HCT116 (cell line): ENCODE measurements at regions not wholly inside any gene's neighbourhood (a gene's known extent, or its start where the extent isn't known, plus 50 kb on each side); places are given as distances from the start of the nearest gene placed in this dataset.

ENCODE experiments used
- ATAC-seq: fragments of 200-7000 bp; cut with Tn5 transposase; 2 replicates; pipeline ENCODE4 v1.9.1; 2020; ENCODE audit warnings: mild to moderate bottlenecking, moderate library complexity
- BruUV-seq: library from RNA; stranded (reverse); fragments of 400-500 nt; replicated peaks from 2 replicates; lab custom pipeline; 2021; lab: Mats Ljungman, UMichigan
- CTCF ChIA-PET: fragments of 300-600 bp; sonication (Branson Sonifier 250); formaldehyde crosslinking; loops from one replicate; lab custom pipeline; 2021; ENCODE audit warnings: antibody characterized with exemption; lab: Charles Lee
- POLR2A ChIA-PET: fragments of 300-600, 350-600 bp; sonication (Branson Sonifier 250); formaldehyde crosslinking; loops from one replicate; lab custom pipeline; 2021; ENCODE audit warnings: antibody characterized with exemption; lab: Charles Lee
- RAD21 ChIA-PET, 2 experiments: fragments of 300-600 bp; sonication (Branson Sonifier 250); formaldehyde crosslinking; loops; one replicate each; lab custom pipeline; 2023; ENCODE audit warnings: low total read pairs in 2 of 2; ENCODE audit not compliant: uncharacterized antibody in 2 of 2, unreplicated experiment in 2 of 2, low non-redundant PET in 1 of 2; lab: Charles Lee
- DNase-seq: peaks from one replicate; pipeline ENCODE4 v3.0.0-alpha.2; 2010; ENCODE audit warnings: low read depth, low spot score
- H2AFZ ChIP-seq: fragments of 200-600 bp; shearing (Covaris generic), sonication (generic); 2 replicates; pipeline ENCODE4 v1.6.1; 2017; ENCODE audit warnings: low read depth, mixed run types, mixed read lengths, antibody characterized with exemption, low read length; ENCODE audit not compliant: poor library complexity, severe bottlenecking
- H3K27ac ChIP-seq: 2 replicates; pipeline ENCODE4 v1.5.1; 2012; ENCODE audit warnings: low read depth, low read length
- H3K27me3 ChIP-seq: fragments of 200-600 bp; sonication (generic); 2 replicates; pipeline ENCODE4 v1.6.1; 2016; ENCODE audit warnings: mixed run types, low read length, mixed read lengths; ENCODE audit not compliant: insufficient read depth
- H3K36me3 ChIP-seq, 2 experiments: fragments of 200-500 bp in 1 of 2; fragments of 200-600 bp in 1 of 2; sonication (Bioruptor generic) in 1 of 2; sonication (generic) in 1 of 2; 2 replicates each; pipeline versions ENCODE4 v1.5.1 to v1.6.1; 2014 to 2016; ENCODE audit warnings: low read length in 2 of 2, inconsistent platforms in 1 of 2, mixed read lengths in 1 of 2, mixed run types in 1 of 2; ENCODE audit not compliant: insufficient read depth in 2 of 2, control insufficient read depth in 1 of 2
- H3K4me1 ChIP-seq, 2 experiments: fragments of 200-600 bp in 1 of 2; sonication (generic) in 1 of 2; 2 replicates each; pipeline versions ENCODE4 v1.5.1 to v1.6.1; 2012 to 2017; ENCODE audit warnings: low read length in 2 of 2, inconsistent platforms in 1 of 2, mild to moderate bottlenecking in 1 of 2, mixed read lengths in 1 of 2, mixed run types in 1 of 2, moderate library complexity in 1 of 2; ENCODE audit not compliant: insufficient read depth in 2 of 2, control insufficient read depth in 1 of 2
- H3K4me2 ChIP-seq: fragments of 200-600 bp; sonication (generic); 2 replicates; pipeline ENCODE4 v1.6.1; 2017; ENCODE audit warnings: mixed run types, low read length, mixed read lengths
- H3K4me3 ChIP-seq, 2 experiments: fragments of 200-600 bp in 1 of 2; sonication (generic) in 1 of 2; replicated peaks in 1 of 2; 2 replicates each; pipeline ENCODE4 v1.5.1; 2011 to 2016; ENCODE audit warnings: low read length in 2 of 2, control low read depth in 1 of 2, low read depth in 1 of 2, mild to moderate bottlenecking in 1 of 2, mixed read lengths in 1 of 2, mixed run types in 1 of 2
- H3K79me2 ChIP-seq: fragments of 200-600 bp; sonication (generic); 2 replicates; pipeline ENCODE4 v1.6.1; 2017; ENCODE audit warnings: mild to moderate bottlenecking, mixed run types, low read length, moderate library complexity, mixed read lengths; ENCODE audit not compliant: insufficient read depth
- H3K9ac ChIP-seq: fragments of 200-600 bp; sonication (generic); 2 replicates; pipeline ENCODE4 v1.6.1; 2016; ENCODE audit warnings: low read length, mixed read lengths
- H3K9me2 ChIP-seq: fragments of 200-600 bp; sonication (generic), shearing (Covaris generic); 2 replicates; pipeline ENCODE4 v1.6.1; 2017; ENCODE audit warnings: mixed run types, mild to moderate bottlenecking, moderate library complexity; ENCODE audit not compliant: insufficient read depth
- H3K9me3 ChIP-seq, 2 experiments: fragments of 200-500 bp in 1 of 2; fragments of 200-600 bp in 1 of 2; sonication (Bioruptor generic) in 1 of 2; sonication (generic) in 1 of 2; 2 replicates each; pipeline ENCODE4 v1.6.1; 2014 to 2017; ENCODE audit warnings: low read length in 2 of 2, mixed read lengths in 2 of 2, inconsistent platforms in 1 of 2, low read depth in 1 of 2, mild to moderate bottlenecking in 1 of 2, mixed run types in 1 of 2, moderate library complexity in 1 of 2; ENCODE audit not compliant: control insufficient read depth in 1 of 2, insufficient read depth in 1 of 2
- H4K20me1 ChIP-seq: fragments of 200-600 bp; sonication (generic), shearing (Covaris generic); 2 replicates; pipeline ENCODE4 v1.6.1; 2017; ENCODE audit warnings: mixed run types, mild to moderate bottlenecking, moderate library complexity; ENCODE audit not compliant: insufficient read depth
- ATF3 ChIP-seq: IDR thresholded peaks from 2 replicates; pipeline ENCODE4 v1.6.1; 2012
- CEBPB ChIP-seq: IDR thresholded peaks from 2 replicates; pipeline ENCODE4 v1.6.1; 2012; ENCODE audit warnings: low read depth
- CTCF ChIP-seq, 3 experiments: fragments of 200-600 bp in 1 of 3; sonication (generic) in 1 of 3; IDR thresholded peaks in 2 of 3; conservative IDR thresholded peaks in 1 of 3; 2 replicates each; pipeline ENCODE4 v1.5.1; 2012 to 2017; ENCODE audit warnings: low read depth in 2 of 3, low read length in 2 of 3, antibody characterized with exemption in 1 of 3, borderline replicate concordance in 1 of 3, control low read depth in 1 of 3, mild to moderate bottlenecking in 1 of 3, mixed read lengths in 1 of 3, mixed run types in 1 of 3, moderate library complexity in 1 of 3; ENCODE audit not compliant: insufficient read depth in 1 of 3
- EGR1 ChIP-seq: IDR thresholded peaks from 2 replicates; pipeline ENCODE4 v1.6.1; 2012; ENCODE audit warnings: low read depth
- ELF1 ChIP-seq: IDR thresholded peaks from 2 replicates; pipeline ENCODE4 v1.6.1; 2012; ENCODE audit warnings: low read depth, borderline replicate concordance
- EZH2 ChIP-seq: fragments of 200-600 bp; sonication (generic); IDR thresholded peaks from 2 replicates; pipeline ENCODE4 v1.6.1; 2017; ENCODE audit warnings: antibody characterized with exemption, mixed run types
- POLR2A ChIP-seq: IDR thresholded peaks from 2 replicates; pipeline ENCODE4 v1.7.0; 2011; ENCODE audit warnings: borderline replicate concordance; ENCODE audit not compliant: insufficient read depth, insufficient read length; ENCODE audit errors: extremely low read depth
- RAD21 ChIP-seq: IDR thresholded peaks from 2 replicates; pipeline ENCODE4 v1.6.1; 2012; ENCODE audit warnings: low read depth, mild to moderate bottlenecking
- REST ChIP-seq: IDR thresholded peaks from 2 replicates; pipeline ENCODE4 v1.6.1; 2012; ENCODE audit warnings: low read depth
- SP1 ChIP-seq: IDR thresholded peaks from 2 replicates; pipeline ENCODE4 v1.6.1; 2012; ENCODE audit warnings: low read depth
- SRF ChIP-seq: IDR thresholded peaks from 2 replicates; pipeline ENCODE4 v1.6.1; 2012; ENCODE audit warnings: low read depth
- YY1 ChIP-seq: IDR thresholded peaks from 2 replicates; pipeline ENCODE4 v1.6.1; 2011; ENCODE audit warnings: low read length, low read depth, moderate library complexity, mild to moderate bottlenecking; ENCODE audit not compliant: insufficient replicate concordance; ENCODE audit errors: extremely low read depth
- ZNF274 ChIP-seq: fragments of 200-500 bp; sonication (Bioruptor generic); IDR thresholded peaks from 2 replicates; pipeline ENCODE4 v1.6.1; 2014; ENCODE audit warnings: mild to moderate bottlenecking, low read depth, low read length, inconsistent platforms
- intact Hi-C: fragments of 100-400 bp; cut with micrococcal nuclease; formaldehyde crosslinking; loops from 2 replicates; pipeline ENCODE4 v1.10.0; 2022

- Histone ChIP-seq H3K9me3 (no peaks in the 10 kb centered on the region), H3K9me2 (no peaks in the 10 kb centered on the region), H3K4me3 (no peak overlapping the region), H3K4me2 (no peak overlapping the region), H3K27ac (no peak overlapping the region), H3K36me3 (no peaks in the 10 kb centered on the region), H3K27me3 (peaks cover 34% of the 10 kb centered on the region; the same call in 1 of the 2 replicates), H3K9ac (no peak overlapping the region), H4K20me1 (no peaks in the 10 kb centered on the region), H2AFZ (no peak overlapping the region)
- RAD21 ChIA-PET, result no interaction called here
- no peak for DNase-seq
- no TSS peak for BruUV-seq
- no peak for ATAC-seq
- POLR2A ChIA-PET, result no interaction called here
- no peak for TF ChIP-seq POLR2A
- no peak for TF ChIP-seq CTCF (IDR thresholded peaks at IDR 0.05 in 2 of 3, conservative IDR thresholded peaks at IDR 0.05 in 1 of 3; ENCODE audit: borderline replicate concordance in 1 of 3, insufficient read depth in 1 of 3, low read depth in 2 of 3, low read length in 2 of 3)
- TF ChIP-seq YY1, result no peak
- no peak for TF ChIP-seq REST
- TF ChIP-seq ZNF274, result no peak
- TF ChIP-seq EZH2, result no peak
- no peak for TF ChIP-seq ATF3
- no peak for TF ChIP-seq RAD21
- no peak for TF ChIP-seq CEBPB
- no peak for TF ChIP-seq SRF
- TF ChIP-seq EGR1, result no peak
- no peak for TF ChIP-seq SP1
- TF ChIP-seq ELF1, result no peak
- TF ChIP-seq, all 23 proteins: peak for 0
- CTCF ChIA-PET, result no interaction called here
- H3K4me1 ChIP-seq, result no peaks in the 10 kb centered on the region
- no peaks in the 10 kb centered on the region for H3K79me2 ChIP-seq
- intact Hi-C loops, result no loop called here
Measured at GRCh38 chr15:69898243-69898642, 199.5 kb downstream of the TLE3 start.
